Motor neuron (in vitro differentiated cells): ENCODE measurements at regions not wholly inside any gene's neighbourhood (a gene's known extent, or its start where the extent isn't known, plus 50 kb on each side); places are given as distances from the start of the nearest gene placed in this dataset.
A peak's percentile ranks its signal among the peaks of the same experiment; 100 is the strongest.

Experiments
- ATAC-seq, 8 experiments: fragments of 200-7000 bp; cut with Tn5 transposase; replicated peaks in 6 of 8; 2 replicates each; pipeline ENCODE4 v1.8.0; 2021; ENCODE audit warnings: mild to moderate bottlenecking in 8 of 8, moderate library complexity in 8 of 8
- H3K27ac ChIP-seq, 2 donors: fragments of 250-450 bp; sonication (Bioruptor Pico); 2 replicates each; pipeline ENCODE4 v1.9.0; 2021; ENCODE audit warnings: antibody characterized with exemption in 2 of 2, mild to moderate bottlenecking in 2 of 2, moderate library complexity in 1 of 2
- H3K4me1 ChIP-seq, 2 donors: fragments of 250-450 bp; sonication (Bioruptor Pico); replicated peaks in 1 of 2; 2 replicates each; pipeline ENCODE4 v1.6.1; 2021; ENCODE audit warnings: antibody characterized with exemption in 2 of 2, mild to moderate bottlenecking in 2 of 2, moderate library complexity in 1 of 2
- H3K4me3 ChIP-seq, 5 donors: fragments of 250-450 bp; sonication (Bioruptor Pico); 2 replicates each; pipeline ENCODE4 v1.9.0; 2021; ENCODE audit warnings: antibody characterized with exemption in 5 of 5, mild to moderate bottlenecking in 5 of 5, moderate library complexity in 4 of 5
- WGBS, 10 experiments: fragments of 450-650 bp; shearing (Covaris generic); methylation state at CpG; one replicate each; pipeline ENCODE4 v1.0.0; 2022; 5-methylcytosine and 5-hydroxymethylcytosine counted together
- in situ Hi-C, 9 experiments: fragments of 400-800 bp; cut with MboI; loops; one replicate each; pipeline ENCODE4 v1.15.0; 2021; ENCODE audit warnings: low sequenced_read_pairs in 9 of 9, low pct_unique_long_range_greater_than_20kb in 2 of 9; ENCODE audit not compliant: unreplicated experiment in 9 of 9

GRCh38 chr9:107397076-107398044, 92.2 kb downstream of the KLF4 start:
- no peak overlapping the region for H3K4me3 ChIP-seq
- H3K27ac ChIP-seq = no peak overlapping the region
- WGBS, 10 experiments = 7 to 100% (median 85%) methylated on average over 3 to 8 of the region's 12 CpGs
- in situ Hi-C loops = no loop called here
- peak in 4 of 8 experiments; percentile 10 to 84 (median 74) for ATAC-seq
- H3K4me1 ChIP-seq = no peaks in the 10 kb centered on the region

- 35 to 100% (median 82%) methylated on average over 1 to 4 of the region's 5 CpGs; no CpG with 5 or more reads in 4 of the 10 experiments for WGBS, 10 experiments
- ATAC-seq = no peak
- no peaks in the 10 kb centered on the region for H3K4me1 ChIP-seq
- in situ Hi-C loops = no loop called here
- no peak overlapping the region for H3K4me3 ChIP-seq
- no peak overlapping the region for H3K27ac ChIP-seq
These were observed 95.3 kb downstream of the KLF4 start for GRCh38 chr9:107394264-107394663.

- 37 to 91% (median 76%) methylated on average over 1 to 4 of the region's 4 CpGs; no CpG with 5 or more reads in 2 of the 10 experiments for WGBS, 10 experiments
- in situ Hi-C loops = no loop called here
- H3K4me1 ChIP-seq = no peaks in the 10 kb centered on the region
- no peak overlapping the region for H3K27ac ChIP-seq
- ATAC-seq = no peak
- no peak overlapping the region for H3K4me3 ChIP-seq
These were observed 98.8 kb downstream of the KLF4 start for GRCh38 chr9:107390778-107391177.

- 45 to 100% (median 81%) methylated on average over 1 to 7 of the region's 8 CpGs; no CpG with 5 or more reads in 2 of the 10 experiments for WGBS, 10 experiments
- Histone ChIP-seq H3K4me1 (no peaks in the 10 kb centered on the region), H3K4me3 (no peak overlapping the region), H3K27ac (no peak overlapping the region)
- no peak for ATAC-seq
- in situ Hi-C loops = no loop called here
These were observed 99.3 kb downstream of the KLF4 start for GRCh38 chr9:107390279-107390678.

- Histone ChIP-seq H3K27ac (no peak overlapping the region), H3K4me3 (no peak overlapping the region), H3K4me1 (no peaks in the 10 kb centered on the region)
- in situ Hi-C loops = no loop called here
- peak in 2 of 8 experiments; percentile 55 to 71 for ATAC-seq
- WGBS, 10 experiments = 0 to 83% (median 70%) methylated on average over 1 to 3 of the region's 3 CpGs; no CpG with 5 or more reads in 5 of the 10 experiments
These were observed 99.9 kb downstream of the KLF4 start for GRCh38 chr9:107389617-107390071.

GRCh38 chr9:107388890-107389289, 100.7 kb downstream of the KLF4 start:
- Histone ChIP-seq H3K27ac (no peak overlapping the region), H3K4me3 (no peak overlapping the region), H3K4me1 (no peaks in the 10 kb centered on the region)
- no peak for ATAC-seq
- in situ Hi-C loops = no loop called here
- WGBS, 10 experiments = 49 to 100% (median 72%) methylated on average over 1 to 4 of the region's 4 CpGs; no CpG with 5 or more reads in 2 of the 10 experiments

- ATAC-seq = peak in 1 of 8 experiments; percentile 33
- Histone ChIP-seq H3K27ac (no peak overlapping the region), H3K4me3 (no peak overlapping the region), H3K4me1 (no peaks in the 10 kb centered on the region)
- WGBS, 10 experiments = 20 to 75% (median 58%) methylated on average over 1 to 2 of the region's 3 CpGs; no CpG with 5 or more reads in 5 of the 10 experiments
- in situ Hi-C loops = no loop called here
These were observed 102.2 kb downstream of the KLF4 start for GRCh38 chr9:107387409-107387808.

GRCh38 chr9:107386396-107386795, 103.2 kb downstream of the KLF4 start:
- Histone ChIP-seq H3K4me1 (no peaks in the 10 kb centered on the region), H3K4me3 (no peak overlapping the region), H3K27ac (no peak overlapping the region)
- 83 to 100% (median 87%) methylated on average over 1 of the region's 1 CpG; no CpG with 5 or more reads in 6 of the 10 experiments for WGBS, 10 experiments
- in situ Hi-C loops = no loop called here
- no peak for ATAC-seq
